ENCODE measurements at regions not wholly inside any gene's neighbourhood (a gene's known extent, or its start where the extent isn't known, plus 50 kb on each side); places are given as distances from the start of the nearest gene placed in this dataset.
"Not testable (repeated sequence)": the region's sequence is repeated elsewhere in the genome, so short reads cannot be mapped to it uniquely, and the experiment has no call there.

DNA sequence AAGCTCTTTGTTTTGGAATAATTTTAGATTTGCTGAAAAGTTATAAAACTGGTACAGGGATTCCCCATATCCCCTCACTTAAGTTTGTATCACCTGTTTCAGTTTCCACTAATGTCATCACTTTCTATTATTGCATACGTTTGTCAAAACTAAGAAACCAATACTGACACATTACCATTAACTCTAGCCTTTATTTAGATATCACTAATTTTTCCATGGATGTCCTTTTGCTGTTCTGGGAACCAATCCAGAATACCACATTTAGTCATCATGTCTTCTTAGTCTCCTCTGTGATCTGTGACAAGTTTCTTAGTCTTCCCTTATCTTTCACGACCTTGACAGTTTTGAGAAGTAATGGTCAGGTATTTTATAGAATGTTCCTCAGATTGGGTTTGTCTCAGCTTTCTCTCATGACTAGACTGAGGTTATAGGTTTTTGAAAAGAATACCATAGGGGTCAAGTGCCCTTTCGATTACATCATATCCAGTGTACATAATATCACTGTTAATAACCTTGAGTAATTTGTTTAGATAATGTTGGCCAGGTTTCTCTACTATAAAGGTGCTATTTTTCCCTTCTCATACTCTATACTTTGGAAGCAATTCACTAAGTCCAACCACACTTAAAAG, 51.9 kb upstream of the NMUR2 start:
- intact Hi-C loops (cut with micrococcal nuclease) = no loop called here
- Mint-ChIP-seq H3K27me3 (no peaks in the 10 kb centered on the region), H3K4me3 (no peak overlapping the region), H3K27ac (no peak overlapping the region), H3K9me3 (no peaks in the 10 kb centered on the region), H3K36me3 (ENCODE audit: low read depth) (no peaks in the 10 kb centered on the region), H3K4me1 (no peaks in the 10 kb centered on the region)
- no peak for DNase-seq

DNA sequence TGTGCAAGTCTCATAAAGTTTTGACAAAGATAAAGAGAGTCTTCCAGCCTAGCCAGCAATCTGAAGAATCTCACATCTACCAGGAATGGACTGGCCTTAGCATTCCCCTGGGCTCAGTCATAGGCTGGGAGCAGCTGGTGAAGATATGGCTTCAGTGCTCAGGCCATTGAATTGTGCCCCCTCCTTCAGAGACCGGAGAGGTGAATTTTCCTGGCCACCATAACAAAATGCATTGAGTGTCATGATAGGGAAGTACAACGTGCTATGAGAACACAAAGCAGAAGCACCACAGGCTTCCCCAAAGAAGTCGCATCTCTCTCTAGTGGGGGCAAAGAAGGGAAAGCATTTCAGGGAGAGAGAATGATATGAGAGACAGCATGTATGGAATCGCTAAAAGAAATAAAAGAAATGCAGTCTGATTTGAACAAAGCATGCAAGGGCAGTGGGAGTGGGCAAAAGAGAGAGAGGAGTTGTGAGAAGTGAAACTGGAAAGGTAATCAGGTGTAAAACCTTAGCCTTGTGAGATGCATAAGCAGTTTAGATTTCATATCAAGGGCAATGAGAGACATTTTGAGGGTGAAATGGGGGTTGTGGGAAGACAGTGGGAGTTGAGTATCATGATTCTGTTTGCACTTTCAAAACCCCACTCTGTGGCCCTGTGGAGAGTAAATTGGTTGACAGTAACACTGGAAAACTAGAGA, 57.1 kb upstream of the NMUR2 start:
- no peak overlapping the region for H3K4me3 Mint-ChIP-seq
- peaks cover 2% of the 10 kb centered on the region for H3K4me1 Mint-ChIP-seq
- intact Hi-C loops (cut with micrococcal nuclease) = no loop called here
- H3K36me3 Mint-ChIP-seq (ENCODE audit: low read depth) = no peaks in the 10 kb centered on the region
- H3K27ac Mint-ChIP-seq = no peak overlapping the region
- H3K27me3 Mint-ChIP-seq = peaks cover 5% of the 10 kb centered on the region
- no peaks in the 10 kb centered on the region for H3K9me3 Mint-ChIP-seq
- DNase-seq = no peak

DNA sequence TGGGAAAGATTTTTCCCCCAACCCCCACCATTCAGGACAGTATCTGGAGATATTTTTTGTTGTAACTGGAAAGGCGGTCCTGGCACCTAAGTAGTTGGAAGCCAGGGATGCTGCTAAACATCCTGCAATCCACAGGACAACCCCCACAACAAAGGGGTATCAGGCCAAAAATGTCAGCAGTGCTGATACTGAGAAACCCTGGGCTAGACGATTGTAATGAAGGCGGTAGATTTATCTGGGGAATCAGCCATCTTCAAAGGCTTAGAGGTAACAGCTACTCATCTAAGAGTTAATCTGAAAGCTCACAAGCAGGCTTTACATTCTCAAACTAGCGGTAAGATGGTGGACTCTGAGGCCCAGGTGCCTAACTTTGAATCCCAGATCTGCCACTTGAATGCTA, 59.0 kb upstream of the NMUR2 start:
- peaks cover 2% of the 10 kb centered on the region for H3K4me1 Mint-ChIP-seq
- H3K9me3 Mint-ChIP-seq = no peaks in the 10 kb centered on the region
- H3K27ac Mint-ChIP-seq = no peak overlapping the region
- H3K36me3 Mint-ChIP-seq (ENCODE audit: low read depth) = no peaks in the 10 kb centered on the region
- DNase-seq = no peak
- H3K4me3 Mint-ChIP-seq = no peak overlapping the region
- H3K27me3 Mint-ChIP-seq = peaks cover 5% of the 10 kb centered on the region
- intact Hi-C loops (cut with micrococcal nuclease) = no loop called here

DNA sequence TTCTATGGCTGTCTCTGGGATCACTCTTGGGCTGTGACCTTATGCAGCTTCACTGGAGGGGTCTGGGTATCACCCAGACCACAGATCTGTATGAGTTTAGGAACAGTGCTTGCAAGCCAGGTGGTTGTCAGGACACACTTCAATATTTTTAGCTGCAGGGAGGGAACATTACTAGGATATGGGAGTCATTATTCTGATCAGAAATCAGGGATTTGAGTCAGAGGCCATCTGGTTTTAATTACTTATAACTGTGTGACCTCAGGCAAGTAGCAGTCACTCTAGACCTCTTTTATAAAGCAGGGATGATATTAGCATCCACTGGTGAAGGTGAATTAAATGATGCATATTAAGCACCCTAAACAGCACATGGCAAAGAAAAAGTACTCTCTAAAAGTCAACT, 60.1 kb upstream of the NMUR2 start:
- H3K4me1 Mint-ChIP-seq = peaks cover 2% of the 10 kb centered on the region
- H3K27ac Mint-ChIP-seq = no peak overlapping the region
- intact Hi-C loops (cut with micrococcal nuclease) = no loop called here
- DNase-seq = no peak
- H3K9me3 Mint-ChIP-seq = no peaks in the 10 kb centered on the region
- no peaks in the 10 kb centered on the region for H3K36me3 Mint-ChIP-seq (ENCODE audit: low read depth)
- no peak overlapping the region for H3K4me3 Mint-ChIP-seq
- H3K27me3 Mint-ChIP-seq = peaks cover 5% of the 10 kb centered on the region

DNA sequence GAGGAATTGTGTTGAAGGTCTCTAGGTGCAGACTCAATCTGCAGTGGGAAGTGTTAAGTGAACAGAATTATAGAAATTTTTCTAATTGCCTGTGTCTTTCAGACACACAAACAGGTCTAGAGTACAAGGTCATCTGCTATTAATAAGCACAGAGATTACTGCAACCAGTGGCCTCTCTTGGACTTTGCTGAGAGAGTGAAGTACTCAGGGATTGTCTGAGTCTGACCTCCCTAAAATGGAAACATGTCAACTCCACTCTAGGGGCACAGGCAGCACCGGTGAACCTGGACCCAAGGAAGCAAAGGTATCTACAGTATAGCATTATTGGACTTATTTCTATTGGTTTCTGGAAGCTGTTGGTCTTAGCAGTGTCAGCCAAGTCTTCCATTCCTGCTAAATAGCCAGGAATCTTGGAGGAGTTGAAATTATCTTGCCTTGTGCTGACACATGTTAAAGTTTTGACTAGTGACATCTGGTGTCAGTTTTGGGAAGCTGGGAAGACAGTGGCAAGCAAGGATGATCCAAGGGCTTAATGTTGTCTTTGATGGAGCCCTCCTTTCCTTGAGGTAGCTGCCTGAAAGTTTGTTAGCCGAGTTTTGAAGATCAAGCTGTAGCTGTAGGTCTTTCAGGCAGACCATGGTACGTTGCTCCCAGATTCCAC, 61.1 kb upstream of the NMUR2 start:
- H3K4me1 Mint-ChIP-seq = peaks cover 2% of the 10 kb centered on the region
- no peak overlapping the region for H3K27ac Mint-ChIP-seq
- peaks cover 5% of the 10 kb centered on the region for H3K27me3 Mint-ChIP-seq
- no peak for DNase-seq
- H3K36me3 Mint-ChIP-seq (ENCODE audit: low read depth) = no peaks in the 10 kb centered on the region
- no peaks in the 10 kb centered on the region for H3K9me3 Mint-ChIP-seq
- H3K4me3 Mint-ChIP-seq = no peak overlapping the region
- intact Hi-C loops (cut with micrococcal nuclease) = no loop called here

DNA sequence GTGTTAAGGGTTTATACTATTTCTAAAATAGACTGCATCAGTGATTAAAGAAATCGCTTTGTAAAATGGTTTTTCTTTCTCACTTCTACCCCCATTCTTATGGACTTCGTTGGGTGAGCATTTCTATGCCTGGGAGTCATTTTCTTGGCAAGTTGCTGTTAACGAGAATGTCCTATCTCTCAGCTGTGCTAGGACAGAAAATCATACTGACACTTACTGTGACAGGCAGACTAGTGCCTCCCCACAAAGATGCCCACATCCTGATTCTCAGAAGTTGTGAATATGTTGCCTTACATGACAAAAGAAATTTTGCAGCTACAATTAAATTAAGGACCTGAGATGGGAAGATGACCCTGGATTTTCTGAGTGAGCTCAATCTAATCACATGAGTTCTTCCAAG, 65.1 kb upstream of the NMUR2 start:
- intact Hi-C loops (cut with micrococcal nuclease) = no loop called here
- peaks cover 1% of the 10 kb centered on the region for H3K27me3 Mint-ChIP-seq

DNA sequence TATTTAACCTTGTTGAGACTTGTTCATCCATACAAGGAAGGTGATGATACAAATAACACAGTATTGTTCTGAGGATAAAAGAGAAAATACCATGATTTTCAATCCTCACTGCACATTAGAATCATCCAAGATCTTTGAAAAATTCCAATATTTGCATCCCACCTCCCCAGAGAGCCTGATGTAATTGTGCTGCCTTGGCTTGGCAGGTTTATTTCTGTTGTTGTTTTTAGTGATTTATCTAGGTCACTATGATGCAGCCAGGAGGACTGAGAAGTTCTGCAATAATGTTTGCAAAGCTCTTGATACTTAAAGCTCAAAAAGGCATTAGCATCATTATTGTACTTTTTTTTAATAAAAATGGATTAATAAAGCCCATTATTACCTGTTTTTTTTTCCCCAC, 67.0 kb upstream of the NMUR2 start:
- intact Hi-C loops (cut with micrococcal nuclease) = no loop called here
- Mint-ChIP-seq H3K36me3 (ENCODE audit: low read depth) (no peaks in the 10 kb centered on the region), H3K27me3 (peaks cover 1% of the 10 kb centered on the region), H3K4me1 (no peaks in the 10 kb centered on the region), H3K9me3 (no peaks in the 10 kb centered on the region), H3K27ac (no peak overlapping the region), H3K4me3 (no peak overlapping the region)
- no peak for DNase-seq

More for the DNA sequence above, 65.1 kb upstream of the NMUR2 start:
- H3K36me3 Mint-ChIP-seq (ENCODE audit: low read depth) = no peaks in the 10 kb centered on the region
- no peak overlapping the region for H3K27ac Mint-ChIP-seq
- H3K9me3 Mint-ChIP-seq = no peaks in the 10 kb centered on the region
- DNase-seq = no peak
- H3K4me1 Mint-ChIP-seq = no peaks in the 10 kb centered on the region
- H3K4me3 Mint-ChIP-seq = no peak overlapping the region

DNA sequence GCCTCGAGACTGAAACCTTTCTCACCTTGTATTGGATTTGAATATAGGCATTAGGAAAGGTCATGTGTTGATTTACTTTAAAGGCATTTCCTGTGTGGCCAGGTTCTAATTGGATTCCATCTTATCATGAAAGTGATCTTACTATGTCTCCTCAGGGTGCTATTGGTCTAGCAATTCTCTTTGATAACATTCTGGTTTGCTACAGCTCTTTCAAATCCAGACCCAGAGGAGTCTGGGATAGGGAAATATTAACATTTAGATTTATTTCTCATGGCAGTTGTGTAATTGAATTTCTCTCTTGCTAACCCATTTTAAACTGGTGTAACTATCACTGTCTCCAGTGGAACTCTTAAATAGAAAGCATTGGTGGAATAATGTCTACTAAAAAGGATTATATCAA, 69.9 kb upstream of the NMUR2 start:
- no peak for DNase-seq
- intact Hi-C loops (cut with micrococcal nuclease) = no loop called here
- Mint-ChIP-seq H3K4me3 (no peak overlapping the region), H3K4me1 (no peaks in the 10 kb centered on the region), H3K27me3 (peaks cover 1% of the 10 kb centered on the region), H3K36me3 (ENCODE audit: low read depth) (no peaks in the 10 kb centered on the region), H3K9me3 (no peaks in the 10 kb centered on the region), H3K27ac (no peak overlapping the region)

DNA sequence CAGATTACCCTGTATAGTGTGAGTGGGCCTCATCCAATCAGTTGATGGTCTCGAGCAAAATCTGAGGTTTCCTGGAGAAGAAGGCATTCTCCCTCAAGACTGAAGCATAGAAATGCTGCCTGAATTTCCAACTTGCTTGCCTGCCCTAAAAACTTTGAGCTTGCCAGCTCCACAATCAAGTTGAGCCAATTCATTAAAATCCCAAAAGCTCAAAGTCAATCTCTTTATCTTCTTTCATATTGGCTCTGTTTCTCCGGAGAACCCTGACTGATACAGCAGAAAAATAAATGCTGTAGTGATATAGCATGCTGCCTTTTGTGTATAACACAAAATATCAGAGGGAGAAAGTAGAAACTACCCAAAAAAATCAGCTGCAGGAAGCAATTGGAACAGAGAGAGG, 72.5 kb upstream of the NMUR2 start:
- intact Hi-C loops (cut with micrococcal nuclease) = no loop called here
- H3K4me1 Mint-ChIP-seq = no peaks in the 10 kb centered on the region
- no peak overlapping the region for H3K4me3 Mint-ChIP-seq
- no peak for DNase-seq
- peaks cover 4% of the 10 kb centered on the region for H3K9me3 Mint-ChIP-seq
- no peaks in the 10 kb centered on the region for H3K36me3 Mint-ChIP-seq (ENCODE audit: low read depth)
- H3K27me3 Mint-ChIP-seq = peaks cover 1% of the 10 kb centered on the region
- no peak overlapping the region for H3K27ac Mint-ChIP-seq

DNA sequence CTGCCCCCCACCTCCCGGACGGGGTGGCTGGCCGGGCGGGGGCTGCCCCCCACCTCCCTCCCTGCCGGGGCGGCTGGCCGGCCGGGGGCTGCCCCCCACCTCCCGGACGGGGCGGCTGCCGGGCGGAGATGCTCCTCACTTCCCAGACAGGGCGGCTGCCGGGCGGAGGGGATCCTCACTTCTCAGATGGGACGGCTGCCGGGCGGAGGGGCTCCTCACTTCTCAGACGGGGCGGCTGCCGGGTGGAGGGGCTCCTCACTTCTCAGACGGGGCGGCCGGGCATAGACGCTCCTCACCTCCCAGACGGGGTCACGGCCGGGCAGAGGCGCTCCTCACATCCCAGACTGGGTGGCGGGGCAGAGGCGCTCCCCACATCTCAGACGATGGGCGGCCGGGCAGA, 74.8 kb upstream of the NMUR2 start:
- H3K9me3 Mint-ChIP-seq; intact Hi-C loops (cut with micrococcal nuclease); H3K4me1 Mint-ChIP-seq; H3K4me3 Mint-ChIP-seq; H3K27ac Mint-ChIP-seq; H3K27me3 Mint-ChIP-seq; DNase-seq; H3K36me3 Mint-ChIP-seq (ENCODE audit: low read depth): not testable (repeated sequence)

DNA sequence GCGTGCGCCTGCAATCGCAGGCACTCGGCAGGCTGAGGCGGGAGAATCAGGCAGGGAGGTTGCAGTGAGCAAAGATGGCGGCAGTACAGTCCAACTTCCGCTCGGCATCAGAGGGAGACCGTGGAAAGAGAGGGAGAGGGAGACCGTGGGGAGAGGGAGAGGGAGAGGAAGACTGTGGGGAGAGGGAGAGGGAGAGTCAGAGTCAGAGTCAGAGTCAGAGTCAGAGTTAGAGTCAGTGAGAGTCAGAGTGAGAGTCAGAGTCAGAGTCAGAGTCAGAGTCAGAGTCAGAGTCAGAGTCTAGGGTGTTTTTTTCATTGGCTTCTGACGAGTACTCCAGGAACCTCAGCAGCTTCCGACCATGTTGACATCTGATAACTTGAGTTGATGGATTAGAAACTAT, 75.6 kb upstream of the NMUR2 start:
- H3K9me3 Mint-ChIP-seq; intact Hi-C loops (cut with micrococcal nuclease); H3K27ac Mint-ChIP-seq; H3K4me1 Mint-ChIP-seq; H3K4me3 Mint-ChIP-seq; DNase-seq; H3K27me3 Mint-ChIP-seq; H3K36me3 Mint-ChIP-seq (ENCODE audit: low read depth): not testable (repeated sequence)

DNA sequence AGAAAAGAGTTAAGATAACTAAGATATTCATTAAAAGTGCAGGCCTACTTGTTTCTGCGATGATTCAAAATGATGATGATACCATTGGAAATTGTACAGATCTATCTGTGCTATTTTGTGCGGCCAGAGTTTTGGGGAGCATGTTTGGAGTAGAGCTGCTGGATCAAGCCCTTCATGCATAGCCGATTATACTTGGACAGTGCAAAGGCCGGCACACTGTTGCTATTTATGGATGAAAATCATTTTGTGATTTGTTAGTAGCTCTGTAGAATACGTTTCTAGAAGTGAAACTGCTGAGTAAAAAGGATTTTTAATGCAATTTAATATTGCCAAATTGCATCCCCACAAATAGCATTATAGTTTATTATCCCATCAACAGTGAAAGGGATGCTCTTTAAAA, 82.1 kb upstream of the NMUR2 start:
- Mint-ChIP-seq H3K4me1 (no peaks in the 10 kb centered on the region), H3K36me3 (ENCODE audit: low read depth) (no peaks in the 10 kb centered on the region), H3K27me3 (no peaks in the 10 kb centered on the region), H3K9me3 (no peaks in the 10 kb centered on the region), H3K27ac (no peak overlapping the region), H3K4me3 (no peak overlapping the region)
- DNase-seq = no peak
- intact Hi-C loops (cut with micrococcal nuclease) = no loop called here

DNA sequence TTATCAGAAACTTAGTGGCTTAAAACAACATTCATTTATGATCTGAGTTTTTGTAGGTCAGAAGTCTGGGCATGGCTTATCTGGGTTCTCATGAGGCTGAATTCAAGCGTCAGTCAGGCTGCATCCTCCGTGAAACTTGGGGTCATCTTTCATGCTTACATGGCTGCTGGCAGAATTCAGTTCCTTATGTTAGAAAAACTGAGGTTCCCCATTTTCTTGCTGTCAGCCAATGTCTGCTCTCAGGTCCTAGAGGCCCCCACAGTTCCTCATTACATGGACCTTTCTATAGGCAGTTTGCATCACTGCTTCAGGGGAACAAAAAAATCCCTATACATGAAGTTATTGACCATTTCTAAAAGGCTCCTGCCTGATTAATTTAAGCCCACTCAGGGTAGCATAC, 83.8 kb upstream of the NMUR2 start:
- Mint-ChIP-seq H3K36me3 (ENCODE audit: low read depth) (no peaks in the 10 kb centered on the region), H3K4me3 (no peak overlapping the region), H3K27ac (no peak overlapping the region), H3K27me3 (no peaks in the 10 kb centered on the region), H3K9me3 (no peaks in the 10 kb centered on the region), H3K4me1 (no peaks in the 10 kb centered on the region)
- DNase-seq = no peak
- intact Hi-C loops (cut with micrococcal nuclease) = no loop called here

DNA sequence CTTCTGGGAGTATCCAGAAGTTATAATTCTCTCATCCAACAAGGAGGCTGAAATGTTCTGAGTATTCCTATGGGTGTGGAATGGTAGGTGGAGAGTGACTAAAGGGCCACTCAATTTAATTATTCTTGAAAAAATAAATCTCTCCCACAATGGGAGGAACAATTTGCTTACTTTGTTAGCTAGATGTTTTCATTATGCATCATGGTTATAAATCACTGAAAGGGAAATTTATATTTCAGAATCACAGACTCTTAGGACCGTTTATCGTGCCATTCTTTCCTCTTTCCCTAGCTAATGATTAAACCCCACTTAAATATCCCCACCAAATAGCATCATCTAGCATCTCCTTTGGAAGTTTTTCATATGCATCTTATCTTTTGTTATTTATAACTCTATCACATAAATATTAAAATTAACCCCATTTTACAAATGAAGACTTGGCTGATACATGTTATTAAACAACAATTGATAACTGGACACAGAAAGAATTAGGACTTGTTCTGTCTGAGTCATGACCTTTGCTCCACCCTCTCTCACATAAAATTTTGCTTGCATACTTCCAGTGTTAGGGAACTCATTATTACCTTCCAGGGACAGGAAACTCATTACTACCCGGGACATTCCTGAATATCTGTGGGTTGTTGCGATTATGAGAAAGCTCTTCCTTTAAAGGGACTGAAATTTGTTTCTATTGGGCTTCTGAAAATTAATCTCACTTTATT, 94.9 kb upstream of the NMUR2 start:
- H3K4me1 Mint-ChIP-seq = no peaks in the 10 kb centered on the region
- H3K36me3 Mint-ChIP-seq (ENCODE audit: low read depth) = no peaks in the 10 kb centered on the region
- DNase-seq = no peak
- H3K4me3 Mint-ChIP-seq = no peak overlapping the region
- H3K27ac Mint-ChIP-seq = no peak overlapping the region
- no peaks in the 10 kb centered on the region for H3K9me3 Mint-ChIP-seq
- H3K27me3 Mint-ChIP-seq = peaks cover 10% of the 10 kb centered on the region
- intact Hi-C loops (cut with micrococcal nuclease) = loop anchor here (10.0 kb wide), 2 partner anchors 355 to 675 kb away; no protein-coding TSS in a partner anchor

All from activated CD4-positive, alpha-beta T cell treated with anti-CD3 and anti-CD28 coated beads, Interleukin-2, amount 10 ng/mL, durations not matched to agents 24 days and 14 days (primary cell).